Spleen (tissue), 7 donors: ENCODE measurements at regions not wholly inside any gene's neighbourhood (a gene's known extent, or its start where the extent isn't known, plus 50 kb on each side); places are given as distances from the start of the nearest gene placed in this dataset.

Experiments used
- POLR2A ChIP-seq, 3 donors: fragments of 450-650 bp; IDR thresholded peaks; one replicate each; pipeline ENCODE4 v1.5.1; 2017; ENCODE audit warnings: antibody characterized with exemption in 3 of 3, mild to moderate bottlenecking in 1 of 3
- POLR2AphosphoS5 ChIP-seq, 3 donors: sonication (generic); formaldehyde crosslinking; IDR thresholded peaks; one replicate each; pipeline ENCODE4 v1.5.1; 2017; ENCODE audit warnings: antibody characterized with exemption in 3 of 3
- TF ChIP-seq, protein P1 (sequence below), 11 experiments: fragments of 200-600 bp in 7 of 11; fragments of 450-650 bp in 4 of 11; sonication (generic) in 4 of 11; IDR thresholded peaks in 8 of 11; conservative IDR thresholded peaks in 3 of 11; 1 replicate in 7 of 11; 2 replicates in 4 of 11; pipeline versions ENCODE4 v1.4.0 to v1.8.0; 2016 to 2021; ENCODE audit warnings: antibody characterized with exemption in 11 of 11, inconsistent platforms in 4 of 11, mild to moderate bottlenecking in 1 of 11
- donor health status: DM: no; HTN: no; CAD: no; lungs with moderate emphysema.
- donor health status: DM: no; HTN: no; CAD: no.
- donor health status: DM: no; HTN: no; CAD: no.

DNA sequence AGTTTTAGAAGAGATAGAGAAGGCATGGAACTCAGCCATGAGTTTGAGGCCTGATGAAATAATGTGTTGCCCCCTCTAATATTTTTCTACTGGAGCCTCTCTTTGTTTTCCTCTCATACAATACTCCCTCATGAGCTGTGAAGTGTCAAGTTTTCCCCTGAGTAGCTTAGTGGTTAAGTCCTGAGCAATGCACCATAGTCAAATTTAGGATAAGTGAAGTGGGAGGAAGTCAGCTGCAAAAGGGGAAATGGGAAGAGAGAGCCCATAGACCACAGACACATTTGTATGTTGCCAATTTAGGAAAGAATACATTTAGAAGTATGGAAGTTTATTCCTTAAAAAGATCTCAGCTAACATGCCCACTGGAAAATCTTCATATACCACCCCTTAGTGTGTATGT, 171.5 kb upstream of the NREP start:
- TF ChIP-seq POLR2A (IDR thresholded peaks at IDR 0.05) = no peak
- TF ChIP-seq POLR2AphosphoS5 (IDR thresholded peaks at IDR 0.05) = no peak
- TF ChIP-seq, protein P1, sequence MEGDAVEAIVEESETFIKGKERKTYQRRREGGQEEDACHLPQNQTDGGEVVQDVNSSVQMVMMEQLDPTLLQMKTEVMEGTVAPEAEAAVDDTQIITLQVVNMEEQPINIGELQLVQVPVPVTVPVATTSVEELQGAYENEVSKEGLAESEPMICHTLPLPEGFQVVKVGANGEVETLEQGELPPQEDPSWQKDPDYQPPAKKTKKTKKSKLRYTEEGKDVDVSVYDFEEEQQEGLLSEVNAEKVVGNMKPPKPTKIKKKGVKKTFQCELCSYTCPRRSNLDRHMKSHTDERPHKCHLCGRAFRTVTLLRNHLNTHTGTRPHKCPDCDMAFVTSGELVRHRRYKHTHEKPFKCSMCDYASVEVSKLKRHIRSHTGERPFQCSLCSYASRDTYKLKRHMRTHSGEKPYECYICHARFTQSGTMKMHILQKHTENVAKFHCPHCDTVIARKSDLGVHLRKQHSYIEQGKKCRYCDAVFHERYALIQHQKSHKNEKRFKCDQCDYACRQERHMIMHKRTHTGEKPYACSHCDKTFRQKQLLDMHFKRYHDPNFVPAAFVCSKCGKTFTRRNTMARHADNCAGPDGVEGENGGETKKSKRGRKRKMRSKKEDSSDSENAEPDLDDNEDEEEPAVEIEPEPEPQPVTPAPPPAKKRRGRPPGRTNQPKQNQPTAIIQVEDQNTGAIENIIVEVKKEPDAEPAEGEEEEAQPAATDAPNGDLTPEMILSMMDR (IDR thresholded peaks at IDR 0.05 in 8 of 11, conservative IDR thresholded peaks at IDR 0.05 in 3 of 11) = no peak
